NT2/D1 (cell line): ENCODE measurements at regions not wholly inside any gene's neighbourhood (a gene's known extent, or its start where the extent isn't known, plus 50 kb on each side); places are given as distances from the start of the nearest gene placed in this dataset.

Experiments used
- YY1 ChIP-seq: IDR thresholded peaks from 2 replicates; pipeline ENCODE4 v1.6.1; 2011; ENCODE audit not compliant: insufficient read length, insufficient read depth
- ZNF274 ChIP-seq: IDR thresholded peaks from 2 replicates; pipeline ENCODE4 v1.6.1; 2011; ENCODE audit warnings: mild to moderate bottlenecking, low read depth, low read length

- TF ChIP-seq YY1 (no peak), ZNF274 (no peak)
Measured at GRCh38 chr7:52862321-52862720, 173.1 kb upstream of the POM121L12 start.
